ENCODE measurements at regions not wholly inside any gene's neighbourhood (a gene's known extent, or its start where the extent isn't known, plus 50 kb on each side); places are given as distances from the start of the nearest gene placed in this dataset.

DNA sequence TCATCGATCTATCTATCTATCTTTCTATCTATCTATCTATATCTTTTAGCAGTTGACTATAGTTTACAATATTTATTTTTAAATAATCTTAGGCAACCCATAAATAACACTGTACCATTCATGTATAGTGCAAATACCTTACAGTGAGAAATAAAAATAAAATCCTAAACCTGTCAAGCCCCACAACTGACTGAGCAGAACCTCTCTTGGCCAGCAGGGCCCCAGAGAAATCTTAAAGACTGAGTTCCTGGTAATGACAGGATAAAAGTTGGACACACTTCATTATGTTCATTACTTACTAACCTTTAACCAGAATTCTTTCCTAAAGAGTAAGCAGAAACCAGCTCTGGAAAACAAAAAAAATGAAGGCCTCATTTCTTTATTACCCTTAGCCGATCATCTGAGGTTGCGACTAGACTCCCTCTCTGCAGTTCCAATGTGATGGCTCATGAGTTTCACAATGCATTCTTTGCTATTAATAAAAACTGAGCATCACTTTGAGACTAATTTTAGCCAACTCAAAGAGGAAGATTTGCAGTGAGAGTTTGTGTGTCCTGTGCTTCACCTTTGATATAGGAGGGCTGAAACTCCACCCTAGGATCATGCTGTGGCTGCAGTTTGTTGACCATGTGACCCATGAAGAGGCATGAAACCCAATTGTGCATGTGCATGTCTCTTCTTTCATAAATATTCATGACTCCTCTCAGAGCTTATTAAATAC, 1072.0 kb downstream of the NSUN3 start (continued):
- TF ChIP-seq CAMTA2 (CRISPR knock-in tag; conservative IDR thresholded peaks at IDR 0.05) (no peak), IRF2 (CRISPR knock-in tag; IDR thresholded peaks at IDR 0.05) (no peak), ZBTB7A (IDR thresholded peaks at IDR 0.05; ENCODE audit: borderline replicate concordance, control insufficient read depth, low read depth, low read length) (no peak), LCOR (CRISPR knock-in tag; IDR thresholded peaks at IDR 0.05) (no peak), ESRRA (IDR thresholded peaks at IDR 0.05; ENCODE audit: borderline replicate concordance, low read depth) (no peak), ZNF696 (CRISPR knock-in tag; conservative IDR thresholded peaks at IDR 0.05) (no peak)
- TF ChIP-seq, protein P1, sequence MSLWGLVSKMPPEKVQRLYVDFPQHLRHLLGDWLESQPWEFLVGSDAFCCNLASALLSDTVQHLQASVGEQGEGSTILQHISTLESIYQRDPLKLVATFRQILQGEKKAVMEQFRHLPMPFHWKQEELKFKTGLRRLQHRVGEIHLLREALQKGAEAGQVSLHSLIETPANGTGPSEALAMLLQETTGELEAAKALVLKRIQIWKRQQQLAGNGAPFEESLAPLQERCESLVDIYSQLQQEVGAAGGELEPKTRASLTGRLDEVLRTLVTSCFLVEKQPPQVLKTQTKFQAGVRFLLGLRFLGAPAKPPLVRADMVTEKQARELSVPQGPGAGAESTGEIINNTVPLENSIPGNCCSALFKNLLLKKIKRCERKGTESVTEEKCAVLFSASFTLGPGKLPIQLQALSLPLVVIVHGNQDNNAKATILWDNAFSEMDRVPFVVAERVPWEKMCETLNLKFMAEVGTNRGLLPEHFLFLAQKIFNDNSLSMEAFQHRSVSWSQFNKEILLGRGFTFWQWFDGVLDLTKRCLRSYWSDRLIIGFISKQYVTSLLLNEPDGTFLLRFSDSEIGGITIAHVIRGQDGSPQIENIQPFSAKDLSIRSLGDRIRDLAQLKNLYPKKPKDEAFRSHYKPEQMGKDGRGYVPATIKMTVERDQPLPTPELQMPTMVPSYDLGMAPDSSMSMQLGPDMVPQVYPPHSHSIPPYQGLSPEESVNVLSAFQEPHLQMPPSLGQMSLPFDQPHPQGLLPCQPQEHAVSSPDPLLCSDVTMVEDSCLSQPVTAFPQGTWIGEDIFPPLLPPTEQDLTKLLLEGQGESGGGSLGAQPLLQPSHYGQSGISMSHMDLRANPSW (CRISPR knock-in tag; IDR thresholded peaks at IDR 0.05): no peak

DNA sequence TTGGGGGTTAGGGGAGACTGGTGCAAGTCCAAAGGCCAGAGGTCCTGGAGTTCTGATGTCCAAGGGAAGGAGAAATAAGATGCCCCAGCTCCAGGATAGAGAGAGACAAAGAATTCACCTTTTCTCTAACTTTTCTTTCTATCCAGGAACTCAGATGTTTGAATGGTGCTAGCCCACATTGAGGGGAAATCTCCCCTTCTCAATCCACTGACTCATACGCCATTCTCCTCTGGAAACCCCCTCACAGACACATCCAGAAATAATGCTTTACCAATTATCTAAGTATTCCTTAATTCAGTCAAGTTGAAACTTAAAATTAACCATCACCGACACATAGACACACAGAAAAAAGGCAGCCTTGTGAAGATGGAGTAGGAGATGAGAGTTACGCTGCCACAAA, 1085.2 kb downstream of the NSUN3 start:
- in situ Hi-C loops (cut with MboI): no loop called here
- ATAC-seq (no peak), DNase-seq (ENCODE audit: extremely low read depth in 1 of 4, low spot score in 3 of 4) (no peak), FAIRE-seq (no peak)
- H3K4me3 ChIP-seq: no peak overlapping the region
- H4K20me1 ChIP-seq (replicated peaks; ENCODE audit: control insufficient read depth, insufficient read depth, low read length): no peaks in the 10 kb centered on the region
- H3K36me3 ChIP-seq (ENCODE audit: control insufficient read depth, insufficient read depth, low read length): no peaks in the 10 kb centered on the region
- H3K4me1 ChIP-seq (replicated peaks in 1 of 2; ENCODE audit: control insufficient read depth in 2 of 2, insufficient read depth in 2 of 2, low read length in 2 of 2): no peaks in the 10 kb centered on the region
- no peaks in the 10 kb centered on the region for H3K79me2 ChIP-seq (ENCODE audit: control insufficient read depth, insufficient read depth, low read length)
- ChIA-PET CTCF (ENCODE audit: low intra/inter-chr PET ratio) (no interaction called here), POLR2A (no interaction called here)
- TF ChIP-seq NFE2 (IDR thresholded peaks at IDR 0.05; ENCODE audit: low read depth): no peak
- TF ChIP-seq CREM (IDR thresholded peaks at IDR 0.05; ENCODE audit: low read depth): no peak
- H3K9ac ChIP-seq (ENCODE audit: insufficient read depth in 1 of 2, low read depth in 2 of 2, low read length in 2 of 2): no peak overlapping the region
- H3K4me2 ChIP-seq (ENCODE audit: insufficient read depth, low read length): no peak overlapping the region
- H2AFZ ChIP-seq (ENCODE audit: low read depth, low read length): no peak overlapping the region
- H3K27ac ChIP-seq (ENCODE audit: extremely low read depth, low read depth, low read length): no peak overlapping the region
- H3K9me1 ChIP-seq (ENCODE audit: control insufficient read depth, insufficient read depth, low read length): no peaks in the 10 kb centered on the region
- 37% methylated on average over 3 of the region's 3 CpGs for WGBS (ENCODE audit: insufficient coverage, low coverage, missing lambda C conversion rate)
- BruUV-seq (replicated peaks): no TSS peak
- H3K27me3 ChIP-seq (ENCODE audit: control insufficient read depth in 2 of 2, insufficient read depth in 2 of 2, low read length in 2 of 2): no peaks in the 10 kb centered on the region
- H3K9me3 ChIP-seq (replicated peaks; ENCODE audit: control insufficient read depth, insufficient read depth, low read depth, low read length): no peaks in the 10 kb centered on the region
- intact Hi-C loops (cut with micrococcal nuclease): no loop called here

Data from K562 (cell line).